ENCODE measurements at regions not wholly inside any gene's neighbourhood (a gene's known extent, or its start where the extent isn't known, plus 50 kb on each side); places are given as distances from the start of the nearest gene placed in this dataset.
"Not testable (repeated sequence)": the region's sequence is repeated elsewhere in the genome, so short reads cannot be mapped to it uniquely, and the experiment has no call there.

DNA sequence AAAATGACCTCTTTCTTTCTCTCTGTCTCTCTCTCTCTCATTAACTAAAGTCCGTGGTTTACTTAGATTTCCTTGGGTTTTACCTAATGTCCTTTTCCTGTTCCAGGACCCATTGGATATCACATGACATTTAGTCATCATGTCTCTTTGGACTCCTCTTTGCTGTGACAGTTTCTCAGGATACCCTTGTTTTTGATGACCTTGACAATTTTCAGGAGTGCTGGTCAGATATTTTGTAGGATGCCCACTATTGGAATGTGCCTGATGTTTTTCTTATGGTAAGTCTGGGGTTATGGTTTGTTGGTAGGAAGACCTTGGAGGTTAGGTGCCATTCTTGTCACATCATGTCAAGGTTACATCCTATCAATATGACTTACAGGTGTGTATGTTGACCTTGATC is 199.2 kb upstream of the HTR1E start:
- DNase-seq (ENCODE audit: low read depth in 3 of 3): no peak

DNA sequence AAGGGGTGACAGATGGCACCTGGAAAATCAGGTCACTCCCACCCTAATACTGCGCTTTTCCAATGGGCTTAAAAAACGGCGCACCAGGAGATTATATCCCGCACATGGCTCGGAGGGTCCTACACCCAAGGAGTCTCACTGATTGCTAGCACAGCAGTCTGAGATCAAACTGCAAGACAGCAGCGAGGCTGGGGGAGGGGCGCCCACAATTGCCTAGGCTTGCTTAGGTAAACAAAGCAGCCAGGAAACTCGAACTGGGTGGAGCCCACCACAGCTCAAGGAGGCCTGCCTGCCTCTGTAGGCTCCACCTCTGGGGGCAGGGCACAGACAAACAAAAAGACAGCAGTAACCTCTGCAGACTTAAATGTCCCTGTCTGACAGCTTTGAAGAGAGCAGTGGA is 205.7 kb upstream of the HTR1E start:
- DNase-seq (ENCODE audit: low read depth in 3 of 3): not testable (repeated sequence)

DNA sequence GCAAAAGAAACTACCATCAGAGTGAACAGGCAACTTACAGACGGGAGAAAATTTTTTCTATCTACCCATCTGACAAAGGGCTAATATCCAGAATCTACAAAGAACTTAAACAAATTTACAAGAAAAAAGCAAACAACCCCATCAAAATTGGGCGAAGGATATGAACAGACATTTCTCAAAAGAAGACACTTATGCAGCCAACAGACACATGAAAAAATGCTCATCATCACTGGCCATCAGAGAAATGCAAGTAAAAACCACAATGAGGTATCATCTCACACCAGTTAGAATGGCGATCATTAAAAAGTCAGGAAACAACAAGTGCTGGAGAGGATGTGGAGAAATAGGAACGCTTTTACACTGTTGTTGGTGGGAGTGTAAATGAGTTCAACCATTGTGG is 206.6 kb upstream of the HTR1E start:
- DNase-seq (ENCODE audit: low read depth in 3 of 3): not testable (repeated sequence)

DNA sequence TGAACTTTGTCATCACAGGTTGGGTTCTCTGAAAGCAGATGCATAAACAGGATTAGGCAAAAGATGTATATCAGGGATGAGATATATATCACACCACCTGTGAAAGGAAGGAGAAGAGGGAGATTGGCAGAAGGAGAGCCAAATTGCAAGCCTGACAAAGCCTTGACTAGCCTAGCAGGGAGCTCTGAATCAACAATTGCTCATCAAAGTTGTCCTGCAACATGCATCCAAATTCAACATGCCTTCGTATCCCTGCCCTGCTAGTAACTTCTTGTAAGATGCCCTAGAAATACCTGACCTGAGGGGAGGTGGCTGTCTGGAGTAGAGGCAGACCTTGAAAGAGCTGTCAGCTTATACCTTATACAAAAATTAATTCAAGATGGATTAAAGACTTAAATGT is 207.1 kb upstream of the HTR1E start:
- DNase-seq (ENCODE audit: low read depth in 3 of 3): no peak

DNA sequence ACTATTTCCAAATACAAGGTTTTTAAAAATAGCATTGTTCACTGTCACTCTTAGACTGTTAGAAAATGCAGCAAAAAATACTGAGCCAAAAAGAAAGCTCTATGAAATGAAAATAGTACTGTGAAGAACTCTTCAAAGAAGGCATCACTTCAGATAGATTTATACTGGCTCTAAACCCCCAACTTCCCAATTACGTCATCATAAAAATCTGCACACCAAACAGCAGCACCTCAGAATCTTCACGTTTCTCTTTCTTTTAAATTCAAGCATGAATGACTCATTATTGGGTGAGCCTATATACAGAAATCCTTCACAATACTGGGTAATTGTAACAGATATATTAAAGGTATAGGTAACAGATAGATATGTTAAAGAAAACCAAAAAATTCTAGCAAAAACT is 208.4 kb upstream of the HTR1E start:
- DNase-seq (ENCODE audit: low read depth in 3 of 3): no peak

DNA sequence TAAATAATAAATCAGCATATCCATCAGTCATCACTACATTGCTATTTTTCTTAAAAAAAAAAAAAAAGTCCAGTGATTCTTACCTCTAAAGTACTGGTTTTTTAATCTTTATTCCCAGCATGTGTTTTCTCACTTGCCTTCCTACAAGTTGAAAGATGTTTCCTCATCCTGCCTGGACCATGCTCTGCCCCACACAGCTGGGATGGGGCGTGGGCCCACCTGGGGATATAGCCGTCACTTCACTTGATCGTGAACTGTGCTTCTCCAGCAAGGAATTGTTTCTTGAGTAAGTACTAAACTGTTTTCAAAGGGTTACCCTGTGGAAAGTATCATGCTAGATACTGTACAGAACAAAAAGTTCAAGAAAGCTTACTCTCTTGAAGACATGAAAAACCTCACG is 212.6 kb upstream of the HTR1E start:
- DNase-seq (ENCODE audit: low read depth in 3 of 3): no peak

DNA sequence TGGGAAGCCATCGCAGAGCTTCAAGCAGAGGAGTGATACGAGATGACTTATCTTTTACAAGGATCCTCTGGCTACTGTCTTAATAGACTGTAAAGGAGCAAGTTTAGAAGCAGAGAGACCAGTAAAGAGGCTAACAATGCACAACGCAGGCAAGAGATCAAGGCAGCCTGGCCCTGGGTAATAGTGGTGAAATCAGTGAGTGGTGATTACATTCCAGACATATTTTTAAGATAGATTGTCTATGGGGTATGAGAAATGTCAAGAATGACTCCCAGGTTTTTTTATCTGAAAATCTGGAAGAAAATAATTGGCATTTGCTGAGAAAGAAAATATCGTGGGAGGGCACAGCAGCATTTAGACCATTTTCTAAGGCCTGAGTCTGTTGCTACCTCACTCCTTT is 213.6 kb upstream of the HTR1E start:
- DNase-seq (ENCODE audit: low read depth in 3 of 3): no peak

DNA sequence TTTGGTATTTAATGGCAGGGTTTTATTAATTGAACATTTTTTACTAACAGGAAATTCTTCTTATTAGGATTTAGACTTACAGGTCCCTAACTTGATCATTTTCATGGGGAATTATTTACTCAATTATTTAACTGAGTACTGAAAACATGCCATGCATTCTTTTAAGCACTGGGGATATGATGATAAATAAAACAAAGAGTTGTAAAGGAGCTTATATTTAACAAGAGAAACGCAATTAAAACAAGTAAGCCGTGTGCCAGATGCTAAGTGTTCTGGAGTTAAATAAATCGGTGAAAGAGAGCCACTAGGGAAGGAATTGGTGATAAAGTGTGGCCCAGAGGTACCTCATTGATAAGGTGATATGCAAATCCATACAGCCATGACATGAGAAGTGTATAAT is 214.2 kb upstream of the HTR1E start:
- no peak for DNase-seq (ENCODE audit: low read depth in 3 of 3)

DNA sequence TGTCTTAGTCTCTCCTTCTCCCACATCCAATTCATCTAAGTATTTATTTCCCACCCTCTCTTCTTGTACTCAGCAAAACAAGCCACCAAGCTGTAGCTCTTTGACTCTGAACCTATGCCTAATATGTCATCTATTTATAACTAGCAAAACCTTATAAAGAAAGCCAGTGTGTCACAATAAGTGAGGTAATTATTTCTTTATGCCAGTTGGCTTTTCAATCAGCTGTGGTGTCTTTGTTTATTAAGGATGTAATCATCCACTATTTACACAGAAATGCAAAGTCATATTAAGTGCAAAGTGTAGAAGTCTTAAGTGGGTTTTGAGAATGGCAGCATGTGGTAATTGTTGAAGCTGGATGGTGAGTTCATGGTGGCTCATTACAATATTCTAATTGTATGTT is 215.2 kb upstream of the HTR1E start:
- DNase-seq (ENCODE audit: low read depth in 3 of 3): no peak

DNA sequence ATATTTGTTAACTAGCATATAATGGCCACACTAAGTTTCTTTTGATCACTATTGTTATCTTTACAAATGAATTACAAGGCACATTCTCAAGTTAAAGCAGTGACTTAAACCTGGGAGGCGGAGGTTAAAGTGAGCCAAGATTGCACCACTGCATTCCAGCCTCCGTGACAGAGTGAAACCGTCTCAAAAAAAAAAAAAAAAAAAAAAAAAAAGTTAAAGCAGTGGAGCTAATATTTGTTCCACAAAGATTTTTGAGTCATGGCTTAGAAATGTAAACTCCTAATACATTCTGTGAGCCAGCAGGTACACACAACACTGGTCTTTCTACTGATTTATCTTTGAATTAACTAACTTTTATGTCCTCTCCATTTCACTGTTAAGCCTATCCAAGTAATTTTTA is 221.7 kb upstream of the HTR1E start:
- DNase-seq (ENCODE audit: low read depth in 3 of 3): no peak

DNA sequence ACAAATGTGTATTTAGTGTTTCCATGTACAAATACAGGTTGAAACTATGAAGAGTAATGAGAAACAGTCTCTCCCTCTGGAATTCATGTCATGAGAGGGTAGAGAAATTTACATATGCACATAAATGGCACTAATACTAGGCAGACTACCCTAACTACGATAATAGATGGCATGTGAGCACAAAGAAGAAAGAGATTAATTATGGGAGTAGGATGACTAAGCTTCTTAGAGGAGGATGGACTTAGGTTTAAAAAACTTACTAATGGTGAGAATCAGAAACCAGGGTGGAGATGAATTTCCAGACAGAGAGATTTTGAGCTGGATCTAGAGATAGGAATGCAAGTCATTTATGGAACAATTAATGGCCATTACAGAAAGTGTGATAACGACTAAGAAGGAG is 225.3 kb upstream of the HTR1E start:
- DNase-seq (ENCODE audit: low read depth in 3 of 3): no peak

DNA sequence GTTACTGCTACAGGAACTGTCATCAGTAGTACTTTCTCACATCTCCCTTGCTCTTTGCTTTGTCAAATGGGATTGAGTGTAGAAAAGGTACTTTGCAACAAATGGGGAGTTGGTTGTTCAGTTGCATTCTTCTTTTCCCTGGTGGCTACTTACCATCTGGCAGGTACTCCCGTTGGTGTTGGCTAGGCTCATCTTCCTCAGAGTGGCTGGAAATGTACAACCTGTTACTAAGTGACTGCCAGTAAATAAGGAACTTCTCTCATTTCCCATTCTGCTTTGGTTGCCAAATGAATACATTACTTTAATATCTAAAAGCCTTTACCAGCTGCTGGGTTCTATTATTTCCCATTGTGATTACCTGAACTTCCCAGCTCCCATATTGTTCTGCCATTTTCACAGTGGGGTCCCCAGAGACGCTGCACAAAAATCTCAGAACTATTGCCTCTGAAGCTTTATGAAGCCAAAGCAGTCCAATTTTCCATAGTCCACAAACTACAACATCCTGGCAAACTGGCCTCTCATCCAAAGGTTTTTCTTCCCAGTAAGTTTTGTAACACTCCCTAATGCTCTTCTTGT is 229.7 kb upstream of the HTR1E start:
- DNase-seq (ENCODE audit: low read depth in 3 of 3): no peak

DNA sequence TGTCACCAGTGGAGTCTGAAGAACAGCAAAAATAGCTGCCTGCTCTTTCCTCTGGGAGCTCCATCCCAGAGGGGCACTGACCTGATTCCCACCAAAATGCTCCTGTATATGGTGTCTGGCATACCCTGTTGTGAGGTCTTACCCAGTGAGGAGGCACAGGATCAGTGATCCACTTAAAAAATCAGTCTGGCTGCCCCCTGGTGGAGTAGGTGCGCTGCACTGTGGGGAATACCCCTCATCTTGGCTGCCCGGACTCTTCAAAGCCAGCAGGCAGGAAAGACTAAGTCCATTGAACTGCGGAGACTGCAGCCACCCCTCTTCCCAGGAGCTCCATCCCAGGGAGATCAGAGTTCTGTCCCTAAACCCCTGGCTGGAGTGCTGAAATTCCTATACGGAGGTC is 230.9 kb upstream of the HTR1E start:
- DNase-seq (ENCODE audit: low read depth in 3 of 3): no peak

DNA sequence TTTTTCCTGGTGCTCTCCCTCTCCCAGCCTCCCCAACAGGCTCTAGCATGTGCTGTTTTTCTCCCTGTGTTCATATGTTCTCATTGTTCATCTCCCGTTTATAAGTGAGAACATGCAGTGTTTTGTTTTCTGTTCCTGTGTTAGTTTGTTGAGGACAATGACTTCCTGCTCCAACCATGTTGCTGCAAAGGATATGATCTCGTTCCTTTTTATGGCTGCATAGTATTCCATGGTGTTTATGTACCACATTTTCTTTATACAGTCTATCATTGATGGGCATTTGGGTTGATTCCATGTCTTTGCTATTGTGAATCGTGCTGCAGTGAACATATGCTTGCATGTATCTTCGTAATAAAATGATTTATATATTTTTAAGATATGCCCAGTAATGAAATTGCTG is 236.1 kb upstream of the HTR1E start:
- not testable (repeated sequence) for DNase-seq (ENCODE audit: low read depth in 3 of 3)

DNA sequence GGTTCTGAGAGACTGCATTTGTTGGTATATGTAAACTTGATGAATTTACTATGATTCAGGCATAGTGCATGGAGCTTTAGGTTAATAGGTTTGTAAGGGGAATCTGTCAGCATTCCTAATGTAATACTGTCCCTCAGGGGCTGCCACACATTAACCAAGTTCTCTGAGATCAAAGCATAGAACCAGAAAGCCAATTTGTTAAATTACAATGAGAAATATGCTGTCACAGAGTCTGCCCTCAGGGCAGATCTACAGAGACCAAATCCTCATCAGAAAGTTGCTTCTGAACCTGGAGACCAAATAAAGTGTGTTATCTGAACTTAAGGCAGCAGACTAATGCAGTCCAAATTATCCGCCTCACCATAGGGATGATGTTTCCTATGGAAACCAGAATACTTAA is 250.8 kb upstream of the HTR1E start:
- DNase-seq (ENCODE audit: low read depth in 3 of 3): no peak

DNA sequence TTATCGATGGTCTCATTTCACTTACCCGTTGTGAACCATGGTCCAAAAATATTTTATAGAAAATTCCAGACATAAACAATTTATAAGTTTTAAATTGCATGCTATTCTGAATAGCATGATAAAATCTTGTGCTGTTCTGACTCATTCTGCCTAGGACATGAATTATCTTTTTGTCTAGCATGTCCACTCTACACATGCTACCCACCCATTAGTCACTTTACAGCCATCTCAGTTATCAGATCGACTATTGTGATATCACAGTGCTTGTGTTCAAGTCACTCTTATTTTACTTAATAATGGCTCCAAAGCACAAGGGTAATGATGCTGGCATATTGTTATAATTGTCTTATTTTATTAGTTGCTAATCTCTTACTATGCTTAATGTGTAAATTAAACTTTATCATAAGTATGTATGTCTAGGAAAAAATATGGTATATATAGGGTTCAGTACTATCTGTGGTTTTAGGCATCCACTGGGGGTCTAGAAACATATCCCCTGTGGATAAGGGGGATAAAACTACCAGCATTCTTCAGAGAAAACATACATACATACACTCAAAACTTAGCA is 252.0 kb upstream of the HTR1E start:
- no peak for DNase-seq (ENCODE audit: low read depth in 3 of 3)

DNA sequence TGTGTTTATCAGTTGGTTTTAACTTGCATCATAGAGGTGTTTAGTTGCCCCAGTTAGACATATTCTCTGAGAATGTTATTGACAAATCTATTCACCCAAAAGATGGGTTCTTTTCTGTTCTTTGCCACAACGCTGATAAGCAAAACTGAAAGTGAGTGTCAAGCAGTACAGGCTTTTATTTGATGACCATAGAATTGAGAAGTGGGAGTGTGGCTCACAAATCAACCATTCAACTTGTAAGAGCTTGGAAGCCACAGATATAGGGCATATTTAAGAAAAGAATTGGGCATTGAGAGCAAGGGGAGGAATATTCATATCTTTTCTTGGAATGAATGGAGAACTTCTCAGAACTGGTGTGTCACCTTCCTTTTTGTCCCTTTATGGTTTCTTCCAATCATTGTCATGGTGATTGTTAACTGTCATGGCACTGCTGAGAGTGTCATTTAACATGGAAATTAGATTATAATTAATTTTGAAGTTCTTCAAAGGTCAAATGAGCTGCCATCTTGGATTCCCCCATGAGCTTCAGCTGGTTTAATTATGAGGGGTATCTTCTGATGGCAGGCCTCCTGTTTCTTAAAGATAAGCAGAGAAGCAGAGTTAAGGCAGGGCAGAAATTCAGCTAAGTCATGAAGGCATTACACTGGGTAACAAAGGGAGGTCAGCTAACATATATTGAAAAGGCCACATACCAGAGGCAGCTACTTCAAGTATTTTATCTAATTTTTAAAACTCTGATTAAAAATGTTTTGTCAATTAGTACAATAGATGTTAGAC is 254.0 kb upstream of the HTR1E start:
- DNase-seq (ENCODE audit: low read depth in 3 of 3): no peak

DNA sequence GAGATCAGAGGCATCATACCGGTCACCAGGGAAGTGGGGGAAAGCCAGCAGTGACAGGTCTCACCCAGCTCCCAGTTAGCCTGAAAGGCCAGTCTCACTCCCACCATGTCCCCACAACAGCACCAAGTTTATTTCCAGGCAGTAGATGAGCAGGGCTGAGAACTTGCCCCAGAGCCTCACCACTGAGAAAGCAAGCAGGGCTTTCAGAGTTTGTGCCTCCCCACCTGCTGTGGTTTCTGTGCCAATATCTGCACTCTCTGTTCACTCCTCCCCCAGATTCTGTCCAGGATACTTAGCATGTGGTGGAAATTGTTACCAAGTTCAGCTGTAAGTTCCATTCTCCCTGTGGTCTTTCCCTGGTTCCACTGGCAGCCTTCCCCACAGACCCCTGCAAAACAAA is 255.0 kb upstream of the HTR1E start:
- no peak for DNase-seq (ENCODE audit: low read depth in 3 of 3)

DNA sequence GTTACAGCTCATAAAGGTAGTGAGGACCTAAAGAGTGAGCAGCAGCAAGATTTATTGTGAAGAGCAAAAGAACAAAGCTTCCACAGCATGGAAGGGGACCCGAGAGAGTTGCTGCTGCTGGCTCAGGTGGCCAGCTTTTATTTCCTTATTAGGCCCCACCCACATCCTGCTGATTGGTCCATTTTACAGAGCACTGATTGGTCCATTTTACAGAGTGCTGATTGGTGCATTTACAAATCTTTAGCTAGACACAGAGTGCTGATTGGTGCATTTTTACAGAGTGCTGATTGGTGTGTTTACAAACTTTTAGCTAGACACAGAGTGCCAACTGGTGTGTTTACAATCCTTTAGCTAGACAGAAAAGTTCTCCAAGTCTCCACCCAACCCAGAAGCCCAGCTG is 256.2 kb upstream of the HTR1E start:
- DNase-seq (ENCODE audit: low read depth in 3 of 3): not testable (repeated sequence)

DNA sequence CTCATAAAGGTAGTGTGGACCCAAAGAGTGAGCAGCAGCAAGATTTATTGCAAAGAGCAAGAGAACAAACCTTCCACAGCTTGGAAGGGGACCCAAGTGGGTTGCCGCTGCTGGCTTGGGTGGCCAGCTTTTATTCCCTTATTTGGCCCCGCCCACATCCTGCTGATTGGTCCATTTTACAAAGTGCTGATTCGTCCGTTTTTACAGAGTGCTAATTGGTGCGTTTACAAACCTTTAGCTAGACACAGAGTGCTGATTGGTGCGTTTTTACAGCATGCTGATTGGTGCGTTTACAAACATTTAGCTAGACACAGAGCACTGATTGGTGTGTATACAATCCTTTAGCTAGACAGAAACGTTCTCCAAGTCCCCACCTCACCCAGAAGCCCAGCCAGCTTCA is 265.2 kb upstream of the HTR1E start:
- not testable (repeated sequence) for DNase-seq (ENCODE audit: low read depth in 3 of 3)

DNA sequence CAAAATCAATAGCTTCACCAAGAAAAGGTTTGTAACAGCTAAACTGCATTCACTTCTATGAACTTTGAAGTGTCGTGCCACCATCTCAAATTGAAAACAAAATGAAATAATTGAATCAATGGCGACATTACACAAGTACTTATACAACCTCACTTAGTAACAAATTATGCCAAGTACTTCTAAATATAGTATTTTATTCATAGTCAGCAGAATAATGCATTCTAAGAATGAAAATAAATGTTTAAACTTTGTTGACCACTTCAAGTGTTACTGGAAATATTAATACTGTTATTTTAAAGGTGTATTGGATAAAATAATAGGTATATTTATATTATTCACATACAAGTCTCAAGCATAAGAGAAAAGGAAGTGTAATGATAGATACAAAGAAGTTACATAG is 280.1 kb upstream of the HTR1E start:
- DNase-seq (ENCODE audit: low read depth in 3 of 3): no peak

DNA sequence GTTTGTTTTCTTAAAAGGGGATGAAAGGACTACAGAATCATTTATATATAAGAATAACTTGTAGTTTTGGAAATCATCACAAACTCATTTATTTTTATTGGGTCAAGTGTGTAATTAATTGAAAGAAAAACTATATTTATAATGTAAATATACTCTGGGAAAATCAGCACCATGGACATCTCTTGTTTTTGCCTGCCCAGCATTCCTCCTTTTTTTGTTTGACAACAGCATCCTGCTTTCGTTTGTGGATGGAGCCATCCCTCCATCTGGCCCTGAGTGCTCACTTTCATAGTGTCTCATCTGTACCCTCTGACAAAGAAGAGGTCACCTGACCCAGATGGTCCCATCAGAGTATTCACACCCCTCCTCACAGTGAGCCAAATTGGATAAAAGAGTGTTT is 308.2 kb upstream of the HTR1E start:
- DNase-seq (ENCODE audit: low read depth in 3 of 3): no peak

DNA sequence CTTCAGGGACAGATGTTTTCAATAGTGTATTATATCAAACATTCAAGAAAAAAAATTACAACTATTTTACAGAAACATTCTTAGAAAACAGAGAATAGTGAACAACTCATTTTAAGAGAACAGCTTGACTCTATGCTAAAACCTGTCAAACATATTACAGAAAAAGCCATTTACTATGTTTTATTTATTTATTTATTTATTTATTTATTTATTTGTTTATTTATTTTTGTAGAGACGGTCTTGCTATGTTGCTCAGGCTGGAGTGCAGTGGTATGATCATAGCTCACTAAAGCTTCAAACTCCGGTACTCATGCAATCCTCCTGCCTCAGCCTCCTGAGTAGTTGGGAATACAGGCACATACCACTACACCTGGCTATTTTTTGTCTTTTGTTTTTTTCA is 317.9 kb upstream of the HTR1E start:
- DNase-seq (ENCODE audit: low read depth in 3 of 3): no peak

DNA sequence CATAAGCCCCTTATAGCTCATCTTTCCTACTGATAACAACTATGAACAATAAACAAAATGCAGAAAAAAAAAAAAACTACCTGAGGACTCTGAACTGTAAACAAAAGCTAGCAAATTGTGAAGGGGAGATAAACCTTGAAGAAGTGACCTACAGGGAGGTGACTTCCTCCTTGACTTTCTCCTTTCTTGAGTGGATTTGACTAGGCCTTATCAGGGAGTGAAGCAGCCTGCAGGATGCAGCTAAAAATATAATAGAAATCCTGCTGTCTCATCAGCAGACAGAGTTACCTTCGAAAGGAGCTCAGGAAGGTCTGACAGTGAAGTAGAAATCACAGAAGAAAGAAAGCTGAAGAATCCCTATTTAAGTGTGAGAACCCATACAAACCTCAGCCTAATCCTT is 322.0 kb upstream of the HTR1E start:
- no peak for DNase-seq (ENCODE audit: low read depth in 3 of 3)

Data from stimulated activated CD4-positive, alpha-beta T cell treated with anti-CD3 and anti-CD28 coated beads, TNF-alpha, amount 100 ng/mL, for 24 hours (primary cell).